SKM-1 treated with dmso at 0.1 percent for 144 hours (cell line): ENCODE measurements at regions not wholly inside any gene's neighbourhood (a gene's known extent, or its start where the extent isn't known, plus 50 kb on each side); places are given as distances from the start of the nearest gene placed in this dataset.

Source experiments
- DNase-seq: peaks from one replicate; lab custom pipeline; 2025; ENCODE audit not compliant: unreplicated experiment; lab: John Stamatoyannopoulos, UW

- no peak for DNase-seq
Observed at GRCh38 chr6:143595251-143596036, 82.3 kb upstream of the PHACTR2 start.

GRCh38 chr6:143594647-143595046, 83.1 kb upstream of the PHACTR2 start:
- no peak for DNase-seq

GRCh38 chr6:143592335-143592734, 80.8 kb upstream of the FUCA2 start:
- no peak for DNase-seq

GRCh38 chr6:143591441-143591840, 79.9 kb upstream of the FUCA2 start:
- no peak for DNase-seq

GRCh38 chr6:143589162-143589561, 77.6 kb upstream of the FUCA2 start:
- DNase-seq = no peak

GRCh38 chr6:143586557-143586956, 75.0 kb upstream of the FUCA2 start:
- no peak for DNase-seq

GRCh38 chr6:143585716-143586115, 74.2 kb upstream of the FUCA2 start:
- DNase-seq = no peak

- no peak for DNase-seq
Observed at GRCh38 chr6:143585241-143585640, 73.7 kb upstream of the FUCA2 start.

GRCh38 chr6:143583542-143584327, 72.2 kb upstream of the FUCA2 start:
- DNase-seq = no peak

- no peak for DNase-seq
Observed at GRCh38 chr6:143581835-143582480, 70.4 kb upstream of the FUCA2 start.

GRCh38 chr6:143579703-143580102, 68.2 kb upstream of the FUCA2 start:
- DNase-seq = no peak

GRCh38 chr6:143578054-143578453, 66.5 kb upstream of the FUCA2 start:
- no peak for DNase-seq

GRCh38 chr6:143575901-143576426, 64.4 kb upstream of the FUCA2 start:
- no peak for DNase-seq

GRCh38 chr6:143575440-143575839, 63.9 kb upstream of the FUCA2 start:
- peak; percentile 70 for DNase-seq

GRCh38 chr6:143570147-143570853, 58.8 kb upstream of the FUCA2 start:
- no peak for DNase-seq

GRCh38 chr6:143569040-143569439, 57.5 kb upstream of the FUCA2 start:
- DNase-seq = no peak

- DNase-seq = no peak
Observed at GRCh38 chr6:143564484-143565017, 53.0 kb upstream of the FUCA2 start.

- peak; percentile 11 for DNase-seq
Observed at GRCh38 chr6:143562143-143562542, 50.6 kb upstream of the FUCA2 start.
